Endothelial cell of umbilical vein (primary cell): ENCODE measurements at regions not wholly inside any gene's neighbourhood (a gene's known extent, or its start where the extent isn't known, plus 50 kb on each side); places are given as distances from the start of the nearest gene placed in this dataset.

Experiments
- BruUV-seq: library from RNA; stranded (reverse); fragments of 400-500 nt; replicated peaks from 2 replicates; lab custom pipeline; 2021; lab: Mats Ljungman, UMichigan
- CTCF ChIA-PET: fragments of 300-600, 350-600 bp; sonication (Branson Sonifier 250); formaldehyde crosslinking; loops from one replicate; lab custom pipeline; 2021; ENCODE audit warnings: antibody characterized with exemption, inconsistent platforms; lab: Charles Lee
- POLR2A ChIA-PET: fragments of 300-600, 350-600 bp; sonication (Branson Sonifier 250); formaldehyde crosslinking; loops from one replicate; lab custom pipeline; 2021; ENCODE audit warnings: antibody characterized with exemption, inconsistent platforms; lab: Charles Lee
- DNase-seq: peaks from one replicate; pipeline ENCODE4 v3.0.0-alpha.2; 2011; ENCODE audit warnings: low read depth, low spot score
- FAIRE-seq: peaks from 2 replicates; lab custom pipeline; 2011; peaks lifted over from hg19 to GRCh38; lab: Jason Lieb, UNC
- H2AFZ ChIP-seq: 2 replicates; pipeline ENCODE4 v1.6.0; 2012; ENCODE audit warnings: low read depth, low read length, control low read depth, inconsistent platforms
- H3K27ac ChIP-seq: 2 replicates; pipeline ENCODE4 v1.5.1; 2011; ENCODE audit warnings: low read depth, mild to moderate bottlenecking, control low read depth, low read length, moderate library complexity; ENCODE audit not compliant: insufficient read depth
- H3K27me3 ChIP-seq, 2 experiments: 2 replicates each; pipeline versions ENCODE4 v1.6.0 to v1.6.1; 2011; ENCODE audit warnings: low read length in 2 of 2, mixed read lengths in 1 of 2; ENCODE audit not compliant: control insufficient read depth in 2 of 2, insufficient read depth in 2 of 2
- H3K36me3 ChIP-seq, 2 experiments: 2 replicates in 1 of 2; 3 replicates in 1 of 2; pipeline ENCODE4 v1.5.1; 2011; ENCODE audit warnings: low read length in 2 of 2, mild to moderate bottlenecking in 1 of 2, moderate library complexity in 1 of 2; ENCODE audit not compliant: control insufficient read depth in 2 of 2, insufficient read depth in 2 of 2; ENCODE audit errors: extremely low read depth in 1 of 2
- H3K4me1 ChIP-seq: 3 replicates; pipeline ENCODE4 v1.5.1; 2011; ENCODE audit warnings: mild to moderate bottlenecking, low read length; ENCODE audit not compliant: control insufficient read depth, insufficient read depth; ENCODE audit errors: extremely low read depth
- H3K4me2 ChIP-seq: 2 replicates; pipeline ENCODE4 v1.6.1; 2011; ENCODE audit warnings: low read length, control low read depth, mixed read lengths; ENCODE audit not compliant: insufficient read depth
- H3K4me3 ChIP-seq, 3 experiments: fragments of 200-600 bp in 1 of 3; sonication (generic), shearing (Covaris generic) in 1 of 3; replicated peaks in 1 of 3; 2 replicates each; pipeline ENCODE4 v1.5.1; 2011 to 2016; ENCODE audit warnings: control low read depth in 3 of 3, low read length in 3 of 3, mild to moderate bottlenecking in 2 of 3, inconsistent platforms in 1 of 3, low read depth in 1 of 3, moderate library complexity in 1 of 3; ENCODE audit not compliant: insufficient read depth in 1 of 3
- H3K79me2 ChIP-seq: 2 replicates; pipeline ENCODE4 v1.6.0; 2012; ENCODE audit warnings: low read length, inconsistent platforms; ENCODE audit not compliant: control insufficient read depth, insufficient read depth
- H3K9ac ChIP-seq: replicated peaks from 2 replicates; pipeline ENCODE3; 2011; ENCODE audit warnings: low read length, control low read depth; ENCODE audit not compliant: insufficient read depth; ENCODE audit errors: extremely low read depth
- H3K9me1 ChIP-seq: replicated peaks from 3 replicates; pipeline ENCODE4 v1.6.0; 2011; ENCODE audit warnings: mild to moderate bottlenecking, low read length; ENCODE audit not compliant: control insufficient read depth, insufficient read depth; ENCODE audit errors: extremely low read depth
- H3K9me3 ChIP-seq: replicated peaks from 2 replicates; pipeline ENCODE4 v1.5.1; 2012; ENCODE audit warnings: low read length, inconsistent platforms; ENCODE audit not compliant: control insufficient read depth, insufficient read depth
- H4K20me1 ChIP-seq: replicated peaks from 2 replicates; pipeline ENCODE3; 2011; ENCODE audit warnings: mild to moderate bottlenecking, low read length; ENCODE audit not compliant: control insufficient read depth, insufficient read depth; ENCODE audit errors: extremely low read depth
- EZH2 ChIP-seq: IDR thresholded peaks from 2 replicates; pipeline ENCODE4 v1.6.1; 2012; ENCODE audit warnings: borderline replicate concordance, low read depth, mild to moderate bottlenecking, moderate library complexity, low read length, inconsistent platforms; ENCODE audit not compliant: severe bottlenecking
- FOS ChIP-seq: IDR thresholded peaks from 2 replicates; pipeline ENCODE4 v1.6.1; 2011; ENCODE audit warnings: mild to moderate bottlenecking, low read length, moderate library complexity, borderline replicate concordance; ENCODE audit not compliant: insufficient read depth
- GATA2 ChIP-seq: IDR thresholded peaks from 2 replicates; pipeline ENCODE4 v1.7.0; 2011; ENCODE audit warnings: low read depth, mild to moderate bottlenecking, moderate library complexity, mixed read lengths, low read length; ENCODE audit not compliant: insufficient read length, insufficient read depth
- JUN ChIP-seq: IDR thresholded peaks from 2 replicates; pipeline ENCODE4 v1.6.1; 2011; ENCODE audit warnings: borderline replicate concordance, low read depth; ENCODE audit not compliant: insufficient read length, insufficient read depth
- MYC ChIP-seq: IDR thresholded peaks from one replicate; pipeline ENCODE4 v1.6.1; 2011; ENCODE audit warnings: mild to moderate bottlenecking, low read depth, low read length
- POLR2A ChIP-seq: IDR thresholded peaks from 2 replicates; pipeline ENCODE4 v1.6.1; 2012; ENCODE audit warnings: low read depth, mild to moderate bottlenecking, control low read depth, low read length
- POLR2AphosphoS5 ChIP-seq: IDR thresholded peaks from 2 replicates; pipeline ENCODE4 v1.6.1; 2012; ENCODE audit warnings: low read depth, mild to moderate bottlenecking, control low read depth, low read length, moderate library complexity; ENCODE audit not compliant: insufficient read depth
- dilution Hi-C: fragments of 300-500 bp; cut with MboI; formaldehyde crosslinking; loops from one replicate; pipeline ENCODE4 v1.15.0; 2019; ENCODE audit warnings: low sequenced_read_pairs; ENCODE audit not compliant: extremely low pct_ligation_motif_present
- intact Hi-C: fragments of 100-400 bp; cut with micrococcal nuclease; formaldehyde crosslinking; loops from one replicate; pipeline ENCODE4 v1.10.0; 2022
- TF ChIP-seq, protein P1 (sequence below), 2 donors: IDR thresholded peaks; 1 replicate in 1 of 2; 2 replicates in 1 of 2; pipeline ENCODE4 v1.5.1; 2011; ENCODE audit warnings: low read length in 2 of 2, mild to moderate bottlenecking in 2 of 2, moderate library complexity in 2 of 2, control low read depth in 1 of 2, inconsistent platforms in 1 of 2, low read depth in 1 of 2; ENCODE audit not compliant: insufficient read depth in 1 of 2; ENCODE audit errors: extremely low read depth in 1 of 2
- TF ChIP-seq, protein P2 (sequence below): IDR thresholded peaks from 2 replicates; pipeline ENCODE4 v1.6.1; 2011; ENCODE audit not compliant: insufficient read depth, insufficient read length

DNA sequence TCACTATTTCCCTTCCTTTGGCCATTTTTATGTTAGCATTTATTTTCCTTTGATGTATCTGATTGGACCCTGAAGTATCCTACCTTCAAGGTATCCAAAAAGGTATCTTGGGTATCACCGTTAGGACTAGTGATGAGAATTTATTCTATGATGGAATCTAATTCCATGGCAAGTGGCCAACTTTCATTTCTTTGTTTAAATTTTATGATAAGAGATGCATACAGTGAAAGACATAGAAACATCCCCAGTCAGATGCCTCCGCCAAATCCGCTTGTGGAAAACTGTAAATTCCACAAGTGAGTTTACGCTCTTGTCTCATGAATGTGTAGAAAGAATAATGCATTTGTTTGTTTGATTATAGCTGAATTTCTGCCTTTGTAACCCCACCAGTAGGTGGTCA is 153.7 kb upstream of the NR2F2 start:
- H3K27ac ChIP-seq: no peak overlapping the region
- no peak overlapping the region for H2AFZ ChIP-seq
- H3K4me2 ChIP-seq: no peak overlapping the region
- TF ChIP-seq POLR2AphosphoS5 (no peak), FOS (no peak), JUN (no peak), POLR2A (no peak), EZH2 (no peak), GATA2 (no peak), MYC (no peak)
- TF ChIP-seq, protein P1, sequence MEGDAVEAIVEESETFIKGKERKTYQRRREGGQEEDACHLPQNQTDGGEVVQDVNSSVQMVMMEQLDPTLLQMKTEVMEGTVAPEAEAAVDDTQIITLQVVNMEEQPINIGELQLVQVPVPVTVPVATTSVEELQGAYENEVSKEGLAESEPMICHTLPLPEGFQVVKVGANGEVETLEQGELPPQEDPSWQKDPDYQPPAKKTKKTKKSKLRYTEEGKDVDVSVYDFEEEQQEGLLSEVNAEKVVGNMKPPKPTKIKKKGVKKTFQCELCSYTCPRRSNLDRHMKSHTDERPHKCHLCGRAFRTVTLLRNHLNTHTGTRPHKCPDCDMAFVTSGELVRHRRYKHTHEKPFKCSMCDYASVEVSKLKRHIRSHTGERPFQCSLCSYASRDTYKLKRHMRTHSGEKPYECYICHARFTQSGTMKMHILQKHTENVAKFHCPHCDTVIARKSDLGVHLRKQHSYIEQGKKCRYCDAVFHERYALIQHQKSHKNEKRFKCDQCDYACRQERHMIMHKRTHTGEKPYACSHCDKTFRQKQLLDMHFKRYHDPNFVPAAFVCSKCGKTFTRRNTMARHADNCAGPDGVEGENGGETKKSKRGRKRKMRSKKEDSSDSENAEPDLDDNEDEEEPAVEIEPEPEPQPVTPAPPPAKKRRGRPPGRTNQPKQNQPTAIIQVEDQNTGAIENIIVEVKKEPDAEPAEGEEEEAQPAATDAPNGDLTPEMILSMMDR (IDR thresholded peaks at IDR 0.05; ENCODE audit: extremely low read depth in 1 of 2, insufficient read depth in 1 of 2, low read depth in 1 of 2, low read length in 2 of 2): no peak
- TF ChIP-seq, protein P2, sequence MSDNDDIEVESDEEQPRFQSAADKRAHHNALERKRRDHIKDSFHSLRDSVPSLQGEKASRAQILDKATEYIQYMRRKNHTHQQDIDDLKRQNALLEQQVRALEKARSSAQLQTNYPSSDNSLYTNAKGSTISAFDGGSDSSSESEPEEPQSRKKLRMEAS: no peak
- H3K4me3 ChIP-seq: no peak overlapping the region
- ChIA-PET CTCF (interaction anchor here (1.0 kb wide), 1 partner anchor 512 kb away, joined by 3 read pairs; no protein-coding TSS in a partner anchor), POLR2A (no interaction called here)
- H3K79me2 ChIP-seq: no peaks in the 10 kb centered on the region
- no peaks in the 10 kb centered on the region for H3K4me1 ChIP-seq
- H3K9me1 ChIP-seq: no peaks in the 10 kb centered on the region
- H4K20me1 ChIP-seq: no peaks in the 10 kb centered on the region
- FAIRE-seq (no peak), DNase-seq (no peak)
- no peak overlapping the region for H3K9ac ChIP-seq
- H3K9me3 ChIP-seq: no peaks in the 10 kb centered on the region
- intact Hi-C loops (no loop called here), dilution Hi-C loops (no loop called here)
- BruUV-seq: no TSS peak
- H3K36me3 ChIP-seq: no peaks in the 10 kb centered on the region
- H3K27me3 ChIP-seq: no peaks in the 10 kb centered on the region
